B cell (primary cell): ENCODE measurements at regions not wholly inside any gene's neighbourhood (a gene's known extent, or its start where the extent isn't known, plus 50 kb on each side); places are given as distances from the start of the nearest gene placed in this dataset.

Experiments
- ATAC-seq: fragments of 200-7000 bp; cut with Tn5 transposase; one replicate; pipeline ENCODE4 v1.10.0; 2021; ENCODE audit warnings: low read depth, mild to moderate bottlenecking, moderate number of reproducible peaks, moderate library complexity
- CTCF ChIA-PET: fragments of 350-600 bp; sonication (Branson Sonifier 250); formaldehyde crosslinking; loops from one replicate; lab custom pipeline; 2021; ENCODE audit warnings: antibody characterized with exemption, inconsistent platforms; lab: Charles Lee
- POLR2A ChIA-PET: fragments of 350-600 bp; sonication (Branson Sonifier 250); formaldehyde crosslinking; loops from one replicate; lab custom pipeline; 2021; ENCODE audit warnings: antibody characterized with exemption; lab: Charles Lee
- DNase-seq: peaks from one replicate; pipeline ENCODE4 v3.0.0; 2013
- H2AFZ ChIP-seq: 2 replicates; pipeline ENCODE4 v1.6.1; 2012; ENCODE audit warnings: mild to moderate bottlenecking, low read depth, low read length; ENCODE audit not compliant: insufficient read depth, poor library complexity, severe bottlenecking
- H3K27ac ChIP-seq, 2 donors: 1 replicate in 1 of 2; 2 replicates in 1 of 2; pipeline ENCODE4 v1.5.1; 2012 to 2013; ENCODE audit warnings: low read length in 2 of 2, mild to moderate bottlenecking in 2 of 2, moderate library complexity in 1 of 2
- H3K27me3 ChIP-seq, 4 experiments: fragments of 200-600 bp in 1 of 4; sonication (generic) in 1 of 4; replicated peaks in 1 of 4; 1 replicate in 2 of 4; 2 replicates in 2 of 4; pipeline versions ENCODE4 v1.6.1 to v1.7.0; 2013 to 2016; ENCODE audit warnings: low read length in 3 of 4, mild to moderate bottlenecking in 2 of 4, mixed read lengths in 1 of 4, moderate library complexity in 1 of 4; ENCODE audit not compliant: insufficient read depth in 4 of 4, control insufficient read depth in 3 of 4; ENCODE audit errors: control extremely low read depth in 1 of 4
- H3K36me3 ChIP-seq, 2 experiments: replicated peaks in 1 of 2; 1 replicate in 1 of 2; 2 replicates in 1 of 2; pipeline versions ENCODE4 v1.6.1 to v1.7.1; 2013; ENCODE audit warnings: low read length in 1 of 2; ENCODE audit not compliant: insufficient read depth in 2 of 2, control insufficient read depth in 1 of 2; ENCODE audit errors: control extremely low read depth in 1 of 2, extremely low read depth in 1 of 2
- H3K4me1 ChIP-seq, 2 donors: fragments of 200-600 bp in 1 of 2; sonication (generic) in 1 of 2; 1 replicate in 1 of 2; 2 replicates in 1 of 2; pipeline versions ENCODE4 v1.5.1 to v1.6.1; 2013 to 2017; ENCODE audit warnings: low read length in 2 of 2; ENCODE audit not compliant: control insufficient read depth in 2 of 2, insufficient read depth in 2 of 2
- H3K4me2 ChIP-seq: replicated peaks from 2 replicates; pipeline ENCODE3; 2012; ENCODE audit warnings: mild to moderate bottlenecking, low read depth, low read length; ENCODE audit not compliant: poor library complexity, severe bottlenecking
- H3K4me3 ChIP-seq, 5 experiments: fragments of 200-600 bp in 1 of 5; sonication (generic) in 1 of 5; 1 replicate in 3 of 5; 2 replicates in 2 of 5; pipeline versions ENCODE4 v1.5.1 to v1.7.0; 2011 to 2016; ENCODE audit warnings: low read length in 4 of 5, mild to moderate bottlenecking in 4 of 5, low read depth in 2 of 5, control low read depth in 1 of 5, moderate library complexity in 1 of 5; ENCODE audit not compliant: insufficient read depth in 1 of 5; ENCODE audit errors: control extremely low read depth in 1 of 5, extremely low read depth in 1 of 5
- H3K79me2 ChIP-seq: fragments of 200-600 bp; sonication (generic); one replicate; pipeline ENCODE4 v1.6.0; 2016; ENCODE audit warnings: low read length; ENCODE audit not compliant: control insufficient read depth, insufficient read depth
- H3K9ac ChIP-seq: fragments of 200-600 bp; sonication (generic); 2 replicates; pipeline ENCODE4 v1.6.1; 2017; ENCODE audit warnings: mild to moderate bottlenecking, low read length, moderate library complexity
- H3K9me3 ChIP-seq, 3 donors: one replicate each; pipeline versions ENCODE4 v1.6.1 to v1.7.1; 2013; ENCODE audit warnings: low read length in 2 of 3; ENCODE audit not compliant: control insufficient read depth in 2 of 3, insufficient read depth in 1 of 3; ENCODE audit errors: control extremely low read depth in 1 of 3
- H4K20me1 ChIP-seq: 2 replicates; pipeline ENCODE4 v1.6.0; 2012; ENCODE audit warnings: mild to moderate bottlenecking, low read length; ENCODE audit not compliant: insufficient read depth, control insufficient read depth, poor library complexity, severe bottlenecking
- H3K27ac Mint-ChIP-seq: one replicate; pipeline ENCODE4 v1.8.0; 2021; ENCODE audit warnings: mixed read lengths
- H3K27me3 Mint-ChIP-seq: one replicate; pipeline ENCODE4 v1.8.0; 2021; ENCODE audit warnings: mixed read lengths
- H3K4me1 Mint-ChIP-seq: one replicate; pipeline ENCODE4 v1.8.0; 2021; ENCODE audit warnings: mixed read lengths
- H3K4me3 Mint-ChIP-seq: one replicate; pipeline ENCODE4 v1.8.0; 2021; ENCODE audit warnings: mixed read lengths
- H3K9me3 Mint-ChIP-seq: one replicate; pipeline ENCODE4 v1.8.0; 2022; ENCODE audit warnings: mixed read lengths; ENCODE audit not compliant: insufficient read depth
- EZH2 ChIP-seq: IDR thresholded peaks from 2 replicates; pipeline ENCODE4 v1.6.1; 2012; ENCODE audit warnings: borderline replicate concordance, low read depth, mild to moderate bottlenecking, moderate library complexity, low read length; ENCODE audit not compliant: insufficient read depth, poor library complexity, severe bottlenecking
- WGBS: methylation state at CpG from one replicate; pipeline ENCODE4 v1.1.5; 2013; ENCODE audit warnings: missing lambda C conversion rate; ENCODE audit not compliant: insufficient coverage; 5-methylcytosine and 5-hydroxymethylcytosine counted together
- intact Hi-C: fragments of 100-400 bp; cut with micrococcal nuclease; formaldehyde crosslinking; loops from one replicate; pipeline ENCODE4 v1.10.0; 2022
- TF ChIP-seq, protein P1 (sequence below): fragments of 200-600 bp; IDR thresholded peaks from one replicate; pipeline ENCODE4 v1.8.0; 2022; ENCODE audit warnings: antibody characterized with exemption, mild to moderate bottlenecking

DNA sequence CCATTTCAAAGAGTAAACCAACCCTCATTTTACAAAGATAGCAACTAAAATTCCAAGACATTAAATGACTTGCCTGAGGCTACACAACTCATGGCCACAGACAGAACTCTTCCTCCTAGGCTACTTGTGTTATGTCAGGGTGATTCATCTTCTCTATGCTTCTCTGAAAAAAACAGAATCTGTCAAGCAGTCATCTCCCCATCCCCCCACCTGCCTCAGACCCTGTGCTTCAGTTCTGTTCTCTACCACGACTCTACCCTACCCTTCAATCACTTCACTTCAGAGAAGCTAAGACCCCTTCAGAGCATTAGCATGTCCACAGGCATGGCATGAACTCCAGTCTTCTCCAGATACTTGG, 277.7 kb upstream of the PTGER4 start:
- H3K36me3 ChIP-seq, result no peaks in the 10 kb centered on the region
- H3K79me2 ChIP-seq, result no peaks in the 10 kb centered on the region
- no peaks in the 10 kb centered on the region for H3K9me3 Mint-ChIP-seq
- peaks cover 27 to 29% of the 10 kb centered on the region in 2 donors for H3K4me1 ChIP-seq
- no peak for DNase-seq
- no peaks in the 10 kb centered on the region for H3K9me3 ChIP-seq
- H3K27me3 Mint-ChIP-seq, result no peaks in the 10 kb centered on the region
- ChIA-PET CTCF (interaction anchor here (0.7 to 1.2 kb wide), 2 partner anchors 8 to 39 kb away, joined by 3 to 4 read pairs; no protein-coding TSS in a partner anchor), POLR2A (interaction anchor here (0.6 kb wide), 1 partner anchor 188 kb away, joined by 4 read pairs; no protein-coding TSS in a partner anchor)
- intact Hi-C loops, result no loop called here
- TF ChIP-seq, protein P1, sequence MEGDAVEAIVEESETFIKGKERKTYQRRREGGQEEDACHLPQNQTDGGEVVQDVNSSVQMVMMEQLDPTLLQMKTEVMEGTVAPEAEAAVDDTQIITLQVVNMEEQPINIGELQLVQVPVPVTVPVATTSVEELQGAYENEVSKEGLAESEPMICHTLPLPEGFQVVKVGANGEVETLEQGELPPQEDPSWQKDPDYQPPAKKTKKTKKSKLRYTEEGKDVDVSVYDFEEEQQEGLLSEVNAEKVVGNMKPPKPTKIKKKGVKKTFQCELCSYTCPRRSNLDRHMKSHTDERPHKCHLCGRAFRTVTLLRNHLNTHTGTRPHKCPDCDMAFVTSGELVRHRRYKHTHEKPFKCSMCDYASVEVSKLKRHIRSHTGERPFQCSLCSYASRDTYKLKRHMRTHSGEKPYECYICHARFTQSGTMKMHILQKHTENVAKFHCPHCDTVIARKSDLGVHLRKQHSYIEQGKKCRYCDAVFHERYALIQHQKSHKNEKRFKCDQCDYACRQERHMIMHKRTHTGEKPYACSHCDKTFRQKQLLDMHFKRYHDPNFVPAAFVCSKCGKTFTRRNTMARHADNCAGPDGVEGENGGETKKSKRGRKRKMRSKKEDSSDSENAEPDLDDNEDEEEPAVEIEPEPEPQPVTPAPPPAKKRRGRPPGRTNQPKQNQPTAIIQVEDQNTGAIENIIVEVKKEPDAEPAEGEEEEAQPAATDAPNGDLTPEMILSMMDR, result no peak
- TF ChIP-seq EZH2, result no peak
- 50% methylated on average over 1 of the region's 1 CpG for WGBS
- H3K27me3 ChIP-seq, result no peaks in the 10 kb centered on the region
- H3K27ac ChIP-seq, result no peak overlapping the region
- no peak overlapping the region for H3K4me3 Mint-ChIP-seq
- no peak for ATAC-seq
- H4K20me1 ChIP-seq, result no peaks in the 10 kb centered on the region
- H3K4me3 ChIP-seq, result no peak overlapping the region
- no peak overlapping the region for H3K9ac ChIP-seq
- H3K4me1 Mint-ChIP-seq, result peaks cover 40% of the 10 kb centered on the region
- H2AFZ ChIP-seq, result no peak overlapping the region
- H3K27ac Mint-ChIP-seq, result no peak overlapping the region
- H3K4me2 ChIP-seq, result no peak overlapping the region

DNA sequence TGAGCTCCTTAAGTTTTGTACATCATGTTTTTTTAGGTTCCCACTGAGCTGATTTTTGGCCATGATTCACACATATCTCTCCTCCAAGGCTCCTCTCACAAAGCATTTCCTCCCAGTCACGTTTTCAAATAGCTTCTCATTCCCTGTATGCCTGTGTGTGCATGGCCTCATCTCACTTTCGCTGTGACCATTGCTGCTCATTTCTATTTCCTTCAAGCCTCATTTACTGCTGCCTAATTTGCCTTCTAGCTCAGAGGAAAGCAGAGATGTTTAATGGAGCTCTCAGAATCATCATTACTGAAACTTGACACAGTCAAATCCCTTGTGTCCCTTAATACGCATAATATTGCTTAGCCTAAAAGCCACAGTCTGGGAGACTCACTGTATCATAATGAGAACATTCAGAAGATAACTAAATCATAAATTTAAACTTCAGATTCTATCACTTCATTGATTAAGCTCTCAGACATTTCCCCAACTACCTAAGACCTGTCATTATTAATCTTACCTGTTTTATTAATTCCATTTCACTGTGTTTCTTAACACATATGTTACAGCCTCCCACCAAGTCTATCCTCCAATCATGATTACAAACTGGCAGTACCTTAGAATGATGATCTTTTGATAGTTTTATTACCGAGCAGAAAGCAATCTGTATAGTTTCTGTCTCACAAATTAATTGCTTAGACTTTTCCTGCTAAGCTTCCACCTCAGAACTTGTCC, 278.3 kb upstream of the PTGER4 start:
- TF ChIP-seq, protein P1, result no peak
- no peak for TF ChIP-seq EZH2
- Mint-ChIP-seq H3K27ac (no peak overlapping the region), H3K9me3 (no peaks in the 10 kb centered on the region), H3K4me3 (no peak overlapping the region), H3K4me1 (peaks cover 34% of the 10 kb centered on the region), H3K27me3 (no peaks in the 10 kb centered on the region)
- intact Hi-C loops, result no loop called here
- ChIA-PET CTCF (interaction anchor here (0.7 to 1.2 kb wide), 2 partner anchors 8 to 40 kb away, joined by 3 to 4 read pairs; no protein-coding TSS in a partner anchor), POLR2A (interaction anchor here (0.6 kb wide), 1 partner anchor 188 kb away, joined by 4 read pairs; no protein-coding TSS in a partner anchor)
- DNase-seq (no peak), ATAC-seq (no peak)
- Histone ChIP-seq H3K4me2 (no peak overlapping the region), H3K4me3 (no peak overlapping the region), H3K4me1 (peaks cover 22 to 24% of the 10 kb centered on the region in 2 donors), H4K20me1 (no peaks in the 10 kb centered on the region), H3K79me2 (no peaks in the 10 kb centered on the region), H3K27me3 (no peaks in the 10 kb centered on the region), H3K9ac (no peak overlapping the region), H3K36me3 (no peaks in the 10 kb centered on the region), H3K27ac (no peak overlapping the region), H3K9me3 (no peaks in the 10 kb centered on the region), H2AFZ (no peak overlapping the region)
- 55% methylated on average over 2 of the region's 4 CpGs for WGBS
